ENCODE measurements at regions not wholly inside any gene's neighbourhood (a gene's known extent, or its start where the extent isn't known, plus 50 kb on each side); places are given as distances from the start of the nearest gene placed in this dataset.

DNA sequence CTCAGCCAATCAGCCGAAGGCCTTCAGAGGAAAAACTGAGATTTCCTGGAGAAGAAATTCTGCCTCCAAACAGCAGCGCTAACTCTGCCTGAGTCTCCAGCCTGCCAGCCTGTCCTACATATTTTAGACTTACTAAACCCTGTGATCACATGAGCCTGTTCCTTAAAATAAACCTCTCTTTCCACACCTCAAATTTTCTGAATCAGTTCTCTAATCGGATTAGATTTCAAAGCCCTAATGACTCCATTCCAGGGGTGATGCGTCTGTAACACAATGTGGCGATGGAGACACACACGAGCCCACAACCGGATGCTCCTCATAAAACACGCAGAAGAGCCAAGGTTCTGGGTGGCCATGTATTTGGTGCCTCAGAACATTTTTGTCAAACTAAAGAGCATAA, 1371.2 kb downstream of the BRD1 start:
- H3K36me3 ChIP-seq (ENCODE audit: control insufficient read depth, insufficient read depth, low read length), result no peaks in the 10 kb centered on the region
- TF ChIP-seq, protein P1, sequence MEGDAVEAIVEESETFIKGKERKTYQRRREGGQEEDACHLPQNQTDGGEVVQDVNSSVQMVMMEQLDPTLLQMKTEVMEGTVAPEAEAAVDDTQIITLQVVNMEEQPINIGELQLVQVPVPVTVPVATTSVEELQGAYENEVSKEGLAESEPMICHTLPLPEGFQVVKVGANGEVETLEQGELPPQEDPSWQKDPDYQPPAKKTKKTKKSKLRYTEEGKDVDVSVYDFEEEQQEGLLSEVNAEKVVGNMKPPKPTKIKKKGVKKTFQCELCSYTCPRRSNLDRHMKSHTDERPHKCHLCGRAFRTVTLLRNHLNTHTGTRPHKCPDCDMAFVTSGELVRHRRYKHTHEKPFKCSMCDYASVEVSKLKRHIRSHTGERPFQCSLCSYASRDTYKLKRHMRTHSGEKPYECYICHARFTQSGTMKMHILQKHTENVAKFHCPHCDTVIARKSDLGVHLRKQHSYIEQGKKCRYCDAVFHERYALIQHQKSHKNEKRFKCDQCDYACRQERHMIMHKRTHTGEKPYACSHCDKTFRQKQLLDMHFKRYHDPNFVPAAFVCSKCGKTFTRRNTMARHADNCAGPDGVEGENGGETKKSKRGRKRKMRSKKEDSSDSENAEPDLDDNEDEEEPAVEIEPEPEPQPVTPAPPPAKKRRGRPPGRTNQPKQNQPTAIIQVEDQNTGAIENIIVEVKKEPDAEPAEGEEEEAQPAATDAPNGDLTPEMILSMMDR (IDR thresholded peaks at IDR 0.05; ENCODE audit: insufficient read depth, low read length, poor library complexity, severe bottlenecking), result no peak
- DNase-seq (ENCODE audit: extremely low read depth, insufficient read length), result no peak
- H3K27me3 ChIP-seq (replicated peaks; ENCODE audit: control insufficient read depth, insufficient read depth, low read length), result no peaks in the 10 kb centered on the region
- no peak overlapping the region for H3K4me3 ChIP-seq (replicated peaks; ENCODE audit: low read depth, low read length)

DNA sequence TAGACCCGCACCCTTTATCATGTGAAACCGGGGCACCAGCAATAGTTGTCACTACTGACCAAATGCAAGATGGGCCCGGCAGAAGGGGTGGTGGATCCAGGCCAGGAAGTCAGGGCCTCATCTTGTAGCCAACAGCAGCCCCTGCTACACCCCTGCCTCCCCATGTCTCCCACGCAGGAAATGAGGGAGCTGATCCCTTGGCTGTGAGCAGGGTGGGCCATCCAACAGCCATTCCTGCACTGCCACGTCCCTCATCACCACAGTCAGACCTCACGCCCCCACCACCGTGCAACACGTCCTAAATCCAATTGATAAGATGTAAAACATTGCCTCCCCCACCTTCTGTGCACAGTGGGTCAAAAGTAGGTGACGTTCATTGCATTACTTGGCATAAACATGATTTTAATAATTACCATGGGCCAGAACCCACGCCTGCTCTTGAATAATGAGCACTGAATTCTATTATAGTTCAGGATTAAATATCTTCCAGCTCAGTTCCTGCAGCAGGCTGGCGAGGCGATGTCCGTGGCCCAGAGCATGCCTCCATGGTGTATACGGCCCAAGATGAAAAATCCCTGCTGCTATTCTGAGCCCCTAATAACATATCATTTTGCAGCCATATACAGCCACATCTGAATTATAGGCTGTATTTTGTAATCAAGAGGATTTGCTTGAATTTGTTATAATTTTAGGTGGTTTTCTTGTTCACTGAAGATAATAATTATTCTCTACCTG, 1373.8 kb downstream of the BRD1 start:
- TF ChIP-seq, protein P1 (IDR thresholded peaks at IDR 0.05; ENCODE audit: insufficient read depth, low read length, poor library complexity, severe bottlenecking), result no peak
- no peak for DNase-seq (ENCODE audit: extremely low read depth, insufficient read length)
- H3K36me3 ChIP-seq (ENCODE audit: control insufficient read depth, insufficient read depth, low read length), result no peaks in the 10 kb centered on the region
- no peak overlapping the region for H3K4me3 ChIP-seq (replicated peaks; ENCODE audit: low read depth, low read length)
- no peaks in the 10 kb centered on the region for H3K27me3 ChIP-seq (replicated peaks; ENCODE audit: control insufficient read depth, insufficient read depth, low read length)

DNA sequence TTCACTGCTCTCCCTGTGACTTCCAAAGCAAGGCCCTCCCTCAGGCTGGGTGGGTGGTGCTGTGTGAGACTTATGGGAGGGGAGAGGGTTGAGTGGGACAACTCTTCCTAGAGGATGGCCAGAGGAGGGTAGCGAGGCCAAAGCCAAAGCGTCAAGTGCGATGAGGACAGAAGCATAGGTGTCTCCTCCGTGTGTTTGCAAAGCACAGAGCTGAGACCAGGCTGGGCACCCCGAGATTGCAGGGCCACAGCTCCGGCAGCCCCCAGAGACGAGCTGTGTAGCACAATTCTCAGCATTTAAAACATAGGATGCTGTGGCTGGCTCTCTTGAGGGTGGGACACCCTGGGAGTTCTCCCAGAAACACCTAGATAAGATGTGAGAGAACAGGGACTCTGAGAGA, 1374.5 kb downstream of the BRD1 start:
- Histone ChIP-seq H3K27me3 (replicated peaks; ENCODE audit: control insufficient read depth, insufficient read depth, low read length) (no peaks in the 10 kb centered on the region), H3K36me3 (ENCODE audit: control insufficient read depth, insufficient read depth, low read length) (no peaks in the 10 kb centered on the region), H3K4me3 (replicated peaks; ENCODE audit: low read depth, low read length) (no peak overlapping the region)
- no peak for DNase-seq (ENCODE audit: extremely low read depth, insufficient read length)
- TF ChIP-seq, protein P1 (IDR thresholded peaks at IDR 0.05; ENCODE audit: insufficient read depth, low read length, poor library complexity, severe bottlenecking), result no peak

DNA sequence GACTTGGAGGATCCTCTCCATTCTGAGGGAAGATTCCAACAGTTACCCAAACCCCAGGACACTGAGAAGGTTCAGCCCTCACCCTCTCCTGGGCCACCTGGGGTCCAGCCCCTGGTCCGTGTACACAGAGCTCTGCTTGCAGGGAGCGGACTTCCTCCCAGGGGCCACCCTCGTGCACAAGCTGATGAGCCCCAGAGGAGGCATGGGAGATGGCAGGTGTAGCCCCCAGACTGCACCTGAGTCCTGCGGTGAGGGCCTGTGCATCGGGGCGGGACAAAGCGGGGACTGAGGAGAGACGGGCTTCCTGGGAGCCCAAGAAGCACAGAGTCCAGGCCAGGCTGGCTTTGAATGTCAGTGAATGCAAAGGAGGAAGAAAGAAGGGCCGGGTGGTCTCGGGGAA, 1374.9 kb downstream of the BRD1 start:
- no peaks in the 10 kb centered on the region for H3K36me3 ChIP-seq (ENCODE audit: control insufficient read depth, insufficient read depth, low read length)
- no peaks in the 10 kb centered on the region for H3K27me3 ChIP-seq (replicated peaks; ENCODE audit: control insufficient read depth, insufficient read depth, low read length)
- H3K4me3 ChIP-seq (replicated peaks; ENCODE audit: low read depth, low read length), result no peak overlapping the region
- no peak for DNase-seq (ENCODE audit: extremely low read depth, insufficient read length)
- TF ChIP-seq, protein P1 (IDR thresholded peaks at IDR 0.05; ENCODE audit: insufficient read depth, low read length, poor library complexity, severe bottlenecking), result no peak

DNA sequence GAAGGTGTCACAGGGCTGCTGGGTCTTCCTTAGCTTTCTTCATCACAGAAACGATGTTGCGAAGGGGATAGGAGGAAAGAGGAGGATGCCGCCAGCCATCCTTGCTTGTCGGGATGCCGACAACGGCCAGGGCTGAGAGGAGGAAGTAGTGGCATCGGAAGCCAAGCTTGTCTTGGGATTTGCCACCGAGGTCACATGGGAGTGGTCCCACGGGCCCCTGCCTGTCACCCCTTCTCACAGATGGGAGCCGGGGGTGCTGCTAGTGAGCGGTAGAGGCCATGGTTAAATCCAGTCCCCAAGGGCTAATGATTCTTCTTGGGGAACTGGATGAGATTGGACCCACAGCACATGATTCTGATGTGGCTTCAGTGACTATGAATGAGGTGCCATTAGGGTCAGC, 1375.8 kb downstream of the BRD1 start:
- Histone ChIP-seq H3K27me3 (replicated peaks; ENCODE audit: control insufficient read depth, insufficient read depth, low read length) (no peaks in the 10 kb centered on the region), H3K36me3 (ENCODE audit: control insufficient read depth, insufficient read depth, low read length) (no peaks in the 10 kb centered on the region), H3K4me3 (replicated peaks; ENCODE audit: low read depth, low read length) (no peak overlapping the region)
- DNase-seq (ENCODE audit: extremely low read depth, insufficient read length), result no peak
- TF ChIP-seq, protein P1 (IDR thresholded peaks at IDR 0.05; ENCODE audit: insufficient read depth, low read length, poor library complexity, severe bottlenecking), result no peak
